ENCODE measurements at regions not wholly inside any gene's neighbourhood (a gene's known extent, or its start where the extent isn't known, plus 50 kb on each side); places are given as distances from the start of the nearest gene placed in this dataset.
A peak's percentile ranks its signal among the peaks of the same experiment; 100 is the strongest.

DNA sequence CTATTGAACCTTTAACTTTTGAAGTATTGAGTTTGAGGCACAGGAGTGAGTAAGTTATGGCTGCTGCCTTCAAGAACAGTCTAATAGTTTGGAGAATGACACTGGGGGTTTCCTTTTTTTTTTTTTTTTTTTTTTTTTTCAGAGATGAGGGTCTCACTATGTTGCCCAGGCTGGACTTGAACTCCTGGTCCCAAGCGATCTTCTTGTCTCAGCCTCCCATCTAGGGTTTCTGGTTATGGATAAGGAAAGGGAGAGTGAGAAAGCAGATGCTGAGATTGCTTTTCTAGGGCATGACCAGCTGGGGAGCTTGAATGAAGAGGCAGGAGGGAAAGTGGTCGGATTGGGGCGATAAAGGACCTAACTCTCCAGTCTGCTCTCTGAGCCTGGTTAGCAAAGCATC is 59.9 kb upstream of the BTRC start:
- Histone ChIP-seq H3K4me3 (ENCODE audit: low read length in 2 of 2) (no peak overlapping the region), H3K9me3 (ENCODE audit: control insufficient read depth in 2 of 2, insufficient read depth in 1 of 2, low read length in 1 of 2) (peaks cover 0 to 1% of the 10 kb centered on the region in 2 donors), H3K27ac (ENCODE audit: low read depth in 1 of 2, low read length in 1 of 2) (no peak overlapping the region), H3K27me3 (ENCODE audit: control insufficient read depth in 2 of 2, insufficient read depth in 1 of 2, low read length in 1 of 2) (peaks cover 60 to 93% of the 10 kb centered on the region in 2 donors), H3K4me1 (ENCODE audit: control insufficient read depth in 2 of 2, insufficient read depth in 2 of 2, low read length in 2 of 2) (peaks cover 0 to 8% of the 10 kb centered on the region in 2 donors), H3K36me3 (ENCODE audit: control insufficient read depth in 2 of 2, insufficient read depth in 2 of 2, low read length in 1 of 2) (no peaks in the 10 kb centered on the region)
- no peak for DNase-seq (ENCODE audit: low read depth in 6 of 9, low spot score in 9 of 9)
- 99% methylated on average over 3 of the region's 3 CpGs for WGBS

GRCh38 chr10:101295261-101295660 is 58.7 kb upstream of the BTRC start:
- Histone ChIP-seq H3K4me1 (ENCODE audit: control insufficient read depth in 2 of 2, insufficient read depth in 2 of 2, low read length in 2 of 2) (peaks cover 0 to 8% of the 10 kb centered on the region in 2 donors), H3K9me3 (ENCODE audit: control insufficient read depth in 2 of 2, insufficient read depth in 1 of 2, low read length in 1 of 2) (peaks cover 0 to 1% of the 10 kb centered on the region in 2 donors), H3K27ac (ENCODE audit: low read depth in 1 of 2, low read length in 1 of 2) (no peak overlapping the region), H3K4me3 (ENCODE audit: low read length in 2 of 2) (no peak overlapping the region), H3K36me3 (ENCODE audit: control insufficient read depth in 2 of 2, insufficient read depth in 2 of 2, low read length in 1 of 2) (no peaks in the 10 kb centered on the region), H3K27me3 (ENCODE audit: control insufficient read depth in 2 of 2, insufficient read depth in 1 of 2, low read length in 1 of 2) (peaks cover 49 to 90% of the 10 kb centered on the region in 2 donors)
- 89% methylated on average over 4 of the region's 4 CpGs for WGBS
- DNase-seq (ENCODE audit: low read depth in 6 of 9, low spot score in 9 of 9) = no peak

DNA sequence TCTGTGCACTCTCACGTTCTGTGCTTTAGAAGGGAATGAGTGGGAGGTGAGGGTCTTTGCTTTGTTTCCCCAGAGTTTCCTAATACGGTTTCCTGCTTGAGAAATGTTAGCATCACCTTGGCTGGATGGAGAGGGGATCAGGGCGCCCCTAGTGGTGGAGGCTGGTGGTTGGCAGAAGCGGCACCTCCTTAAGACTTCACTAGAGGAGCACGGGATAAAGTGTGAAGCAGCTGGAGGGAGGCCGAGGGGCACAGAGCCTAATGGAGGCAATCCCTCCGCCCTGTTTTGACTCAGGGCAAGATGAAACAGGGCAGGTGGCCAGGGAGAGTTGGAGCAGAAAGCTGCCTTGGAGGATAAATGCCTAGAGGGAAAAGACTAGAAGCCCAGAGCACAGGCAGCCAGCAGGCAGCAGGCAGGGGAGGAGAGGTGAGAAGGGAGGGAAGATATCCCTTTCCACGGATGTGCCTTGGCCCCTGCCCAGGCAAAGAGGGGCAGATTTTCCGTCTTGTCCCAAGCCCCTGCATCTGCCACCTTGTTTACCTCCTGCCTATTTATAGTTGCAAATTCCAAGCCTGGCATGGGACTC is 56.0 kb upstream of the BTRC start:
- peak; percentile 16 to 69 (median 42) for DNase-seq (ENCODE audit: low read depth in 6 of 9, low spot score in 9 of 9)
- peaks cover 21 to 72% of the 10 kb centered on the region in 2 donors for H3K27me3 ChIP-seq (ENCODE audit: control insufficient read depth in 2 of 2, insufficient read depth in 1 of 2, low read length in 1 of 2)
- WGBS = 10% methylated on average over 9 of the region's 9 CpGs

GRCh38 chr10:101299211-101299610 is 54.8 kb upstream of the BTRC start:
- Histone ChIP-seq H3K4me3 (ENCODE audit: low read length in 2 of 2) (no peak overlapping the region), H3K9me3 (ENCODE audit: control insufficient read depth in 2 of 2, insufficient read depth in 1 of 2, low read length in 1 of 2) (no peaks in the 10 kb centered on the region), H3K4me1 (ENCODE audit: control insufficient read depth in 2 of 2, insufficient read depth in 2 of 2, low read length in 2 of 2) (no peaks in the 10 kb centered on the region), H3K27me3 (ENCODE audit: control insufficient read depth in 2 of 2, insufficient read depth in 1 of 2, low read length in 1 of 2) (peaks cover 9 to 70% of the 10 kb centered on the region in 2 donors), H3K36me3 (ENCODE audit: control insufficient read depth in 2 of 2, insufficient read depth in 2 of 2, low read length in 1 of 2) (no peaks in the 10 kb centered on the region), H3K27ac (ENCODE audit: low read depth in 1 of 2, low read length in 1 of 2) (no peak overlapping the region)
- no peak for DNase-seq (ENCODE audit: low read depth in 6 of 9, low spot score in 9 of 9)
- WGBS = 94% methylated on average over 6 of the region's 6 CpGs

More for the DNA sequence above, 56.0 kb upstream of the BTRC start:
- H3K9me3 ChIP-seq (ENCODE audit: control insufficient read depth in 2 of 2, insufficient read depth in 1 of 2, low read length in 1 of 2) = no peaks in the 10 kb centered on the region
- H3K4me3 ChIP-seq (ENCODE audit: low read length in 2 of 2) = no peak overlapping the region
- no peak overlapping the region for H3K27ac ChIP-seq (ENCODE audit: low read depth in 1 of 2, low read length in 1 of 2)
- no peaks in the 10 kb centered on the region for H3K36me3 ChIP-seq (ENCODE audit: control insufficient read depth in 2 of 2, insufficient read depth in 2 of 2, low read length in 1 of 2)
- H3K4me1 ChIP-seq (ENCODE audit: control insufficient read depth in 2 of 2, insufficient read depth in 2 of 2, low read length in 2 of 2) = no peaks in the 10 kb centered on the region

- Histone ChIP-seq H3K27ac (ENCODE audit: low read depth in 1 of 2, low read length in 1 of 2) (no peak overlapping the region), H3K36me3 (ENCODE audit: control insufficient read depth in 2 of 2, insufficient read depth in 2 of 2, low read length in 1 of 2) (no peaks in the 10 kb centered on the region), H3K9me3 (ENCODE audit: control insufficient read depth in 2 of 2, insufficient read depth in 1 of 2, low read length in 1 of 2) (no peaks in the 10 kb centered on the region), H3K4me1 (ENCODE audit: control insufficient read depth in 2 of 2, insufficient read depth in 2 of 2, low read length in 2 of 2) (no peaks in the 10 kb centered on the region), H3K4me3 (ENCODE audit: low read length in 2 of 2) (no peak overlapping the region), H3K27me3 (ENCODE audit: control insufficient read depth in 2 of 2, insufficient read depth in 1 of 2, low read length in 1 of 2) (peaks cover 4 to 72% of the 10 kb centered on the region in 2 donors)
- DNase-seq (ENCODE audit: low read depth in 6 of 9, low spot score in 9 of 9) = peak in 5 of 9 donors; percentile 6 to 37 (median 19)
- 31% methylated on average over 2 of the region's 2 CpGs for WGBS
Observed at GRCh38 chr10:101301111-101301731, 52.7 kb upstream of the BTRC start.

DNA sequence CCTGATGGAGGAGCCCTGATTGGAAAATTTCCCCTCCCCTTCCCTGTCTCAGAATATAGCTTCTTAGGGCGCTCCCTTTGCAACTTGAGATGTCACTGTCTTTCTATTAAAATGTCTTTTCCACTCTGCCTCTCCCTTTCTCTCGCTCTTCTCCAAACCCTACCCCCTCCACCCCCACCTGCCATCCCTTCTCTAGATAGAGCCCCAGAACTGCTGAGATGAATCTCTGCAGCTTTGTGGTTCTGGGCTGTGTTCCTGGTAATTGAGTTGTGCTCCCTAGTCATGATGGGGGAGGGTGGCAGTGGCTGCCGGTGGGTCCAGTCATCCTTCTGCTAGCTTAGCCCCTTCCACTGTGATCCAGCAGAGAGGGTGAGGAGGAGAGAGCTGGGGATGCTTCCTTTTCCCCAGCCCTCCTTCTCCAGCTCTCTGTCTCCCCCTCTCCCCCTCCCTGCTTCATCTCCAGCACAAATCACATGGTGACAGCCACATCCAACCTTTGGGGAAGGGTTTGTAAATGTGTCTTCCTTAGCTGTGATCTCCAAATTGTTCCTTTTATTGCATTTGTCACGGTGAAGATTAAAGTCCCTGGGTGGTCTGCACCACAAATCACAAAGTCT is 50.8 kb upstream of the BTRC start:
- WGBS = 63% methylated on average over 4 of the region's 4 CpGs
- H3K4me1 ChIP-seq (ENCODE audit: control insufficient read depth in 2 of 2, insufficient read depth in 2 of 2, low read length in 2 of 2) = no peaks in the 10 kb centered on the region
- no peak overlapping the region for H3K4me3 ChIP-seq (ENCODE audit: low read length in 2 of 2)
- H3K27me3 ChIP-seq (ENCODE audit: control insufficient read depth in 2 of 2, insufficient read depth in 1 of 2, low read length in 1 of 2) = peaks cover 2 to 74% of the 10 kb centered on the region in 2 donors
- H3K36me3 ChIP-seq (ENCODE audit: control insufficient read depth in 2 of 2, insufficient read depth in 2 of 2, low read length in 1 of 2) = no peaks in the 10 kb centered on the region
- no peak for DNase-seq (ENCODE audit: low read depth in 6 of 9, low spot score in 9 of 9)
- no peaks in the 10 kb centered on the region for H3K9me3 ChIP-seq (ENCODE audit: control insufficient read depth in 2 of 2, insufficient read depth in 1 of 2, low read length in 1 of 2)
- no peak overlapping the region for H3K27ac ChIP-seq (ENCODE audit: low read depth in 1 of 2, low read length in 1 of 2)
